GM19395 (cell line): ENCODE measurements at regions not wholly inside any gene's neighbourhood (a gene's known extent, or its start where the extent isn't known, plus 50 kb on each side); places are given as distances from the start of the nearest gene placed in this dataset.
"Not testable (repeated sequence)": the region's sequence is repeated elsewhere in the genome, so short reads cannot be mapped to it uniquely, and the experiment has no call there.

Source experiments
- ATAC-seq: cut with Tn5 transposase; IDR thresholded peaks from one replicate; pipeline ENCODE4 v1.9.1; 2021; ENCODE audit warnings: mild to moderate bottlenecking, moderate library complexity; ENCODE audit not compliant: unreplicated experiment

GRCh38 chrX:117510453-117510852, 606.2 kb downstream of the KLHL13 start:
- ATAC-seq, result no peak

DNA sequence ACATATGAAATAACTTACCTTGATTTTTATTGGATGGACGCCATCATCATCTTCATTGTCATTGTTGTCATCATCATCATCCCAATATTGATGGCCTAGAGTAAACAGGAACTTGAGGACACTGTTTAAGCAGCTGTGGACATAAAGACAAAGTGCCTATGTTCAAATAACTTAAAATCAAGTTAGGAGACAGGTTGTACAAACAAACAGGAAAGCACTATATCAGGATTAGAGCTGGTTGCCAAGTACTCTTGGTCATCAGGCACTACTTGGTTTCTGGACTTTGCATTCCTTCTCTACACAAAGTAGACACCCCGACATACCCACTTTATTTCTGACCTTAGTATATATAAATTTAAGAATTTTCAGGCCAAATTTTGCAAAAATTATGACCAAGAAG, 608.6 kb downstream of the KLHL13 start:
- no peak for ATAC-seq

DNA sequence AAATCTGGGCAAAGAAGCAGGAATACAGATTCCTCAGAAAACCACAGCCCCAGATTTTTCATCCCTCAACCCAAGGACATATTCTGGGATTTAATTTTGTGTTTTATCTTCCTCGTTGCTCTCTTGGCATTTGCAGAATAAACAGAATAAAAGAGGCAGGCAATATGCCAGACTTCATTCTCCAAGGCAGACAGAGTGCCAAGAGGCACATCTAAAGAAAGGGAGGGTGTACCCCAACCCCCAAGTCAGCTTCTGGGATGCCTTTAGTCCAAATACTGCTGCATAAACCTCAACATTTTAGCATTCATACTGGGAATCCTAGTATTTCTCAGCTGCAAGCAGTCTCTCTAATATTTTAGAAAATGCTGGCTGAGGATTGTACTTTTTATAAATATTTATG, 629.2 kb downstream of the KLHL13 start:
- no peak for ATAC-seq

GRCh38 chrX:117483950-117484349, 632.7 kb downstream of the KLHL13 start:
- no peak for ATAC-seq

- no peak for ATAC-seq
Measured at GRCh38 chrX:117458243-117458968, 658.2 kb downstream of the KLHL13 start.

DNA sequence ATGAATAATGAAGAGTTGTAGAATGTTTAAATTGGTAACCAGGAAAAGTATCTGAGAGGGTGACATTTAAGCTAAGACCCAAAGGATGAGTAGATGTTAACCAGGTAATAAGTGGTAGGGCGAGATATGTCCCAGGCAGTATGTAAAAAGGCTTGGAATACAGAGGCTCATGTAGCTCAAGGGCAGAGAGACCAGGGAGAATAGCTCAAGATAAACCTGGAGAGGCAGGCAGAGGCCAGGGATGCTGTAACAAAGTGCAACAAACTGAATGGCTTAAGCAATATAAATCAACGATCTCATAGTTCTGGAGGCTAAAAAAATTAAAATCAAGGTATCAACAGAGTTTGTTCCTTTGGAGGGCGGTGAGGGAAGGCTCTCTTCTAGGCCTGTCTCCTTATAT, 660.8 kb downstream of the KLHL13 start:
- ATAC-seq, result no peak

DNA sequence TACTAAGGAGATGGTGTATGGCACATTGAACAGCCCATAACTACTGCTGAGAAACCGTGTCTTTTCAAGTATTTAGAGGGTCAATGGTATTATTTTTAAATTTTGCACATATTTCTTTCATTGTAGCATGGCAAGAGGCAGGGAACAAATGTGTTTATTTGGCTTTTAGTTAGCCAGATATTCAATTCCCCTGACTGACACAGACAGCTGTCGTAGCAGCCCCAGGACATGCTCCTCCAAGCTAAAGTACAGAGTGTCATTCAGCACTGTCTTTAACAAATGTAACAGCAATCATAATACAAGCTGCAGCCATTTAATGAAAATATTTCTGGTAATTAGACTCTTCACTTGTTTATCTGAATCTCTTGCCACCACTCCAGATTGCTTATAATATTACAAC, 687.1 kb downstream of the KLHL13 start:
- ATAC-seq, result no peak

- no peak for ATAC-seq
Measured at GRCh38 chrX:117407449-117408150, 709.0 kb downstream of the KLHL13 start.

- ATAC-seq, result no peak
Measured at GRCh38 chrX:117400839-117401238, 715.8 kb downstream of the KLHL13 start.

DNA sequence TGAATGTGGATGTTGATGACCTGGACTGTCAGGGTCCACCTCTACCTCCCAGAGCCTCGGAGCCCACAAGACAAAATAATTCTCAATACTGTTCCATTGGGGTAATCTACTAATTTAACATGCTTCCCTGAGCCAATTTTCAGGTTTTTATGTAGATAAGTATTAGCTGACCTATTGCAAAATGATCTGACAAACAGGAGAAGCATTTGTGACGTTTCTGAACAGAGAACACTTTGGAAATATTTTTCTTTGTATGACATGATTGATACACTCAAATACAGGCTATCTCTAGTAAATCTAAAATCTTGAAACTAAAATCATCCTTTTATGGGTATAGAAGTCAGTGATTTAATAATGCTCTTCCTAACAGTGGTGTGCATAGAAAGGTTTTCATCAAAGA, 716.6 kb downstream of the KLHL13 start:
- ATAC-seq, result no peak

- no peak for ATAC-seq
Measured at GRCh38 chrX:117397844-117398243, 718.8 kb downstream of the KLHL13 start.

- ATAC-seq, result not testable (repeated sequence)
Measured at GRCh38 chrX:117394506-117395070, 722.0 kb downstream of the KLHL13 start.

- not testable (repeated sequence) for ATAC-seq
Measured at GRCh38 chrX:117392360-117392759, 724.2 kb downstream of the KLHL13 start.

GRCh38 chrX:117376460-117376859, 740.1 kb downstream of the KLHL13 start:
- no peak for ATAC-seq

DNA sequence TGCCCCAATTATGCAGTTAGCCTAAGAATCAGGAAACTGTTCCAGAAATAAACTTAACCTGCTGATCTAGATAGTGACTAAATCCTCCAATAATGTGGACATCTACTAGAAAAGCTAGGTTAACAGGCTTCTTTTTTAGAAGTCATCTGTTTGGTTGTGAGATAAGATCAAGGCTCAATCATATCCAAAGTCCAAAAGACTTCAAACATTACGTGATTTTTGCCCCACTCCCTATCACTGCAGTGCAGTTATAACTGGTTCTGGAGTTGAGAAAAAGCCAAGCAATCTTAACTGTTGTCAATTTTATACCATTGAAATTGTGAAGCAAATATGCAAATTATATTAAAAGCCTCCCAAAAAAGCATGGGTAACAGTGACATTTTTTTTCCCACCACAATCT, 781.4 kb downstream of the KLHL13 start:
- ATAC-seq, result no peak

DNA sequence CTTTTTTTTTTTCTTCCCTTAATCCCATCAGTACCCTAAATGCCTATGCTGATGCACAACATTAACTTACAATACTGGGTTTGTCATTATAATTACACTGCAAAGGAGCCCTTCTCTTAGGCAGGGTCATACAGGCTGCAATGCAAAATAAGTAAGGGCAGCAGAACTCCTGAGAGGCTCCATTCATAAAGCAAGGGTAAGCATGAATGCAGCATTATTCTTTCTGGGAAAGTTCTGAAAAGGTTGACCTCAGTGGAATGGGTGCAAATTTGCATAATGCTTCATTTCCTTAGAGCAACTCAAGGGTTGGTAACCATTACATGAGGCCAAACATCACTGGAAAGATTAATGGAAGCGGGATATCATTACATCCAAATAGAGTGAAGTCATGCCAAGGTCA, 789.2 kb downstream of the KLHL13 start:
- no peak for ATAC-seq

DNA sequence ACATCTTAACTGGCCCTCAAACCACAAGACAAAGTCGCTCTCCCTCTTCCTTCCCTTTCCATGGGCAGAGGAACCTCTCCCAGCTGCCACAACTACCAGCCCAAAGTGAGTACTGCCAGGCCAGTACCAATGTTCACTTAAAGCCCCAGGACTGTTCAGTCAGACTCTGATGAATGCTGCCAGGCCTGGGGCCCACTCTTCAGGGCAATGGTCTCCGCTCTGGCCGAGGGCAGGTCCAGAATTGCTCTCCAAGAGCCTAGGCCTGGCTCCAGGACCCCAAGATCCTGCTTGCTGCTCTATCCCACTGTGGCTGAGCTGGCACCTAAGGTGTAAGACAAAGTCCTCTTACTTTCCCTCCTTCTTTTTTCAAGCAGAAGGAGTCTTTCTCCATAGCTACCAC, 790.9 kb downstream of the KLHL13 start:
- no peak for ATAC-seq

DNA sequence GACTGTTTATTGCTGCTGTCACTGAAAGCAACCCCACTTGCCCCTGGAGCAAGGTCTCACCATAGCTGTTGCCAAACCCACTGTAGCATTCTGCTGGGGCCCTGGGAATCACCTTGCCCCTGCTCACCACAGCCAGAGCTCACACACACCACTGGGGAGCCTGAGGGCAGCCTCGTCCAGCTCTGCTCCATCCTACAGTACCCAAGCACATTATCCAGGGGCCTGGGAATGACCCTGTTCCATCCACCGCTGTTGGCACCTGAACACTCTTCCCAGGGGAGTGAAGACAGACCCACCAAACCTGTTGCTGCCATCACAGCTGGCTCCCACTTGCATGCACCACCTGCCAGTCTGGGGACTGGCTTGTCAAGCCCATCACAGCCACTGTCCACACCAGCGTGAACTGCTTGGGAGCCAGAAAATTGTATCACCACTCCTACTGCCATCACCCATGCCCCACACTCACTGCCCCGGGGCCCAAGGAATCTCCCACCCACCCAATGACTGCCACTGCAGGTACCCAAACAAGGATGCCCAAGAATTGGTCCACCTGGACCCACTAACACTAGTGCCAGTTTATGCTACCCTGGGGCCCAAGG, 811.3 kb downstream of the KLHL13 start:
- no peak for ATAC-seq

- no peak for ATAC-seq
Measured at GRCh38 chrX:117301086-117301485, 815.5 kb downstream of the KLHL13 start.

- ATAC-seq, result no peak
Measured at GRCh38 chrX:117291760-117292159, 824.9 kb downstream of the KLHL13 start.

GRCh38 chrX:117274965-117275364, 812.2 kb upstream of the CT83 start:
- ATAC-seq, result no peak
